ENCODE measurements at regions not wholly inside any gene's neighbourhood (a gene's known extent, or its start where the extent isn't known, plus 50 kb on each side); places are given as distances from the start of the nearest gene placed in this dataset.

GRCh38 chr4:29560452-29560851 is 1159.7 kb upstream of the PCDH7 start:
- TF ChIP-seq CTCF (IDR thresholded peaks at IDR 0.05) (no peak), EZH2 (IDR thresholded peaks at IDR 0.05; ENCODE audit: borderline replicate concordance, insufficient read depth, low read depth, low read length, poor library complexity, severe bottlenecking) (no peak)

All from B cell (primary cell).